IPS-20b (cell line): ENCODE measurements at regions not wholly inside any gene's neighbourhood (a gene's known extent, or its start where the extent isn't known, plus 50 kb on each side); places are given as distances from the start of the nearest gene placed in this dataset.
A peak's percentile ranks its signal among the peaks of the same experiment; 100 is the strongest.

Source experiments
- H3K27ac ChIP-seq: one replicate; pipeline ENCODE4 v1.5.1; 2013; ENCODE audit warnings: low read length
- H3K27me3 ChIP-seq: 2 replicates; pipeline ENCODE4 v1.6.1; 2013; ENCODE audit warnings: mild to moderate bottlenecking, low read length, inconsistent platforms; ENCODE audit not compliant: insufficient read depth
- H3K36me3 ChIP-seq: 2 replicates; pipeline ENCODE4 v1.6.1; 2013; ENCODE audit warnings: low read depth, mild to moderate bottlenecking, inconsistent platforms, low read length, moderate library complexity; ENCODE audit not compliant: insufficient read depth
- H3K4me1 ChIP-seq: 2 replicates; pipeline ENCODE4 v1.6.1; 2013; ENCODE audit warnings: mild to moderate bottlenecking, control low read depth, inconsistent platforms, low read length, moderate library complexity; ENCODE audit not compliant: insufficient read depth
- H3K4me3 ChIP-seq: 2 replicates; pipeline ENCODE4 v1.5.1; 2013; ENCODE audit warnings: mild to moderate bottlenecking, low read length, inconsistent platforms
- H3K9ac ChIP-seq: 2 replicates; pipeline ENCODE4 v1.6.1; 2013; ENCODE audit warnings: low read depth, mild to moderate bottlenecking, inconsistent platforms, low read length, moderate library complexity
- H3K9me3 ChIP-seq: 2 replicates; pipeline ENCODE4 v1.6.1; 2013; ENCODE audit warnings: mild to moderate bottlenecking, low read depth, low read length, inconsistent platforms; ENCODE audit not compliant: insufficient read depth

GRCh38 chr2:41495050-41495449 lies 552.8 kb upstream of the PKDCC start:
- Histone ChIP-seq H3K27ac (no peak overlapping the region), H3K27me3 (no peaks in the 10 kb centered on the region), H3K4me1 (no peaks in the 10 kb centered on the region), H3K4me3 (peak overlapping the region; percentile 4; the same call in 1 of the 2 replicates), H3K9ac (no peak overlapping the region), H3K36me3 (no peaks in the 10 kb centered on the region), H3K9me3 (peaks cover 69% of the 10 kb centered on the region)

- no peaks in the 10 kb centered on the region for H3K4me1 ChIP-seq
- H3K27ac ChIP-seq, result no peak overlapping the region
- H3K9ac ChIP-seq, result no peak overlapping the region
- peaks cover 88% of the 10 kb centered on the region for H3K9me3 ChIP-seq
- no peaks in the 10 kb centered on the region for H3K27me3 ChIP-seq
- no peak overlapping the region for H3K4me3 ChIP-seq
- H3K36me3 ChIP-seq, result no peaks in the 10 kb centered on the region
Observed at GRCh38 chr2:41496908-41497307, 550.9 kb upstream of the PKDCC start.

- Histone ChIP-seq H3K4me1 (no peaks in the 10 kb centered on the region), H3K27ac (no peak overlapping the region), H3K9me3 (peaks cover 94% of the 10 kb centered on the region), H3K4me3 (no peak overlapping the region), H3K36me3 (no peaks in the 10 kb centered on the region), H3K27me3 (no peaks in the 10 kb centered on the region), H3K9ac (no peak overlapping the region)
Observed at GRCh38 chr2:41498781-41499180, 549.0 kb upstream of the PKDCC start.

GRCh38 chr2:41500895-41501294 lies 546.9 kb upstream of the PKDCC start:
- Histone ChIP-seq H3K27ac (no peak overlapping the region), H3K27me3 (no peaks in the 10 kb centered on the region), H3K4me3 (0 out of 2 replicates have a peak overlapping the region, but pooled peaks have one; percentile 2), H3K9ac (no peak overlapping the region), H3K36me3 (no peaks in the 10 kb centered on the region), H3K4me1 (no peaks in the 10 kb centered on the region), H3K9me3 (peaks cover 90% of the 10 kb centered on the region)

GRCh38 chr2:41502752-41503151 lies 545.1 kb upstream of the PKDCC start:
- no peaks in the 10 kb centered on the region for H3K27me3 ChIP-seq
- no peaks in the 10 kb centered on the region for H3K4me1 ChIP-seq
- no peak overlapping the region for H3K9ac ChIP-seq
- no peaks in the 10 kb centered on the region for H3K36me3 ChIP-seq
- H3K4me3 ChIP-seq, result no peak overlapping the region
- H3K9me3 ChIP-seq, result peaks cover 71% of the 10 kb centered on the region
- H3K27ac ChIP-seq, result no peak overlapping the region

GRCh38 chr2:41504532-41504931 lies 543.3 kb upstream of the PKDCC start:
- Histone ChIP-seq H3K4me1 (no peaks in the 10 kb centered on the region), H3K27ac (no peak overlapping the region), H3K9ac (no peak overlapping the region), H3K27me3 (no peaks in the 10 kb centered on the region), H3K36me3 (no peaks in the 10 kb centered on the region), H3K9me3 (peaks cover 53% of the 10 kb centered on the region), H3K4me3 (no peak overlapping the region)

GRCh38 chr2:41510108-41510507 lies 537.7 kb upstream of the PKDCC start:
- H3K9me3 ChIP-seq, result peaks cover 6% of the 10 kb centered on the region; the same call in 1 of the 2 replicates
- H3K4me1 ChIP-seq, result no peaks in the 10 kb centered on the region
- no peak overlapping the region for H3K4me3 ChIP-seq
- H3K27me3 ChIP-seq, result no peaks in the 10 kb centered on the region
- H3K9ac ChIP-seq, result no peak overlapping the region
- no peak overlapping the region for H3K27ac ChIP-seq
- H3K36me3 ChIP-seq, result no peaks in the 10 kb centered on the region

- H3K27me3 ChIP-seq, result no peaks in the 10 kb centered on the region
- no peak overlapping the region for H3K4me3 ChIP-seq
Observed at GRCh38 chr2:41521211-41521610, 526.6 kb upstream of the PKDCC start.

GRCh38 chr2:41527525-41528323 lies 520.1 kb upstream of the PKDCC start:
- Histone ChIP-seq H3K36me3 (no peaks in the 10 kb centered on the region), H3K27me3 (no peaks in the 10 kb centered on the region), H3K27ac (no peak overlapping the region), H3K9me3 (no peaks in the 10 kb centered on the region), H3K4me3 (no peak overlapping the region), H3K9ac (no peak overlapping the region), H3K4me1 (no peaks in the 10 kb centered on the region)

More at GRCh38 chr2:41521211-41521610, 526.6 kb upstream of the PKDCC start:
- Histone ChIP-seq H3K36me3 (no peaks in the 10 kb centered on the region), H3K9ac (no peak overlapping the region), H3K9me3 (no peaks in the 10 kb centered on the region), H3K4me1 (no peaks in the 10 kb centered on the region), H3K27ac (no peak overlapping the region)

GRCh38 chr2:41535575-41535974 lies 512.2 kb upstream of the PKDCC start:
- H3K4me3 ChIP-seq, result no peak overlapping the region
- H3K27me3 ChIP-seq, result no peaks in the 10 kb centered on the region
- no peak overlapping the region for H3K9ac ChIP-seq
- no peaks in the 10 kb centered on the region for H3K36me3 ChIP-seq
- no peaks in the 10 kb centered on the region for H3K4me1 ChIP-seq
- peaks cover 3% of the 10 kb centered on the region; the same call in 1 of the 2 replicates for H3K9me3 ChIP-seq
- H3K27ac ChIP-seq, result no peak overlapping the region

GRCh38 chr2:41540272-41540998 lies 507.4 kb upstream of the PKDCC start:
- no peaks in the 10 kb centered on the region for H3K36me3 ChIP-seq
- peaks cover 2% of the 10 kb centered on the region; the same call in 1 of the 2 replicates for H3K9me3 ChIP-seq
- no peak overlapping the region for H3K4me3 ChIP-seq
- no peak overlapping the region for H3K27ac ChIP-seq
- H3K4me1 ChIP-seq, result no peaks in the 10 kb centered on the region
- no peaks in the 10 kb centered on the region for H3K27me3 ChIP-seq
- no peak overlapping the region for H3K9ac ChIP-seq

GRCh38 chr2:41543726-41544125 lies 504.1 kb upstream of the PKDCC start:
- Histone ChIP-seq H3K27ac (no peak overlapping the region), H3K27me3 (no peaks in the 10 kb centered on the region), H3K4me1 (no peaks in the 10 kb centered on the region), H3K36me3 (no peaks in the 10 kb centered on the region), H3K9ac (no peak overlapping the region), H3K4me3 (no peak overlapping the region), H3K9me3 (no peaks in the 10 kb centered on the region)
